PFSK-1 (cell line): ENCODE measurements at regions not wholly inside any gene's neighbourhood (a gene's known extent, or its start where the extent isn't known, plus 50 kb on each side); places are given as distances from the start of the nearest gene placed in this dataset.

Experiments used
- POLR2AphosphoS5 ChIP-seq: IDR thresholded peaks from 2 replicates; pipeline ENCODE4 v1.6.1; 2012; ENCODE audit warnings: low read depth, mild to moderate bottlenecking, control low read depth, low read length, moderate library complexity
- REST ChIP-seq, 2 experiments: IDR thresholded peaks; 2 replicates each; pipeline versions ENCODE4 v1.6.1 to v1.8.0; 2011 to 2012; ENCODE audit warnings: low read depth in 2 of 2, low read length in 2 of 2, control low read depth in 1 of 2, inconsistent platforms in 1 of 2, mild to moderate bottlenecking in 1 of 2, moderate library complexity in 1 of 2; ENCODE audit not compliant: insufficient read depth in 1 of 2
- SIN3A ChIP-seq: IDR thresholded peaks from 2 replicates; pipeline ENCODE4 v1.6.1; 2012; ENCODE audit warnings: mild to moderate bottlenecking, low read length, moderate library complexity, borderline replicate concordance; ENCODE audit not compliant: insufficient read depth

DNA sequence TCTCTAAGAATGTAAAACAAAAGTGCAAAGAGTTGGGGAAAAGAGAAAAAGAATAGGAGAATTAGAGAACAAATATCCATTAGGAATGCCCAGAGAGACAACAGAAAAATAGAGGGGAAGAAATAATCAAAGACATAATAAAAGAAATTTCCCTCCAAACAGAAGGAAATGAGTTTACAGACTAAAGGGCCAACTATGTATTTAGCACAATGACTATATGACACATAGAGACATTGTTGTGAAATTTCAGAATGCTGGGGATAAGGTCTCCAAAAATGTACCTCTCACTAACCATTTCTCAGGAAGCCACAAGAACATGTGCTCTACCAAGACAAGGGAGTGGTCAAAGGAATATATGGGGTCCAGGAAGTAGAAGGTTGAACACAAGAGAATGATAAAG, 121.0 kb upstream of the ACSL4 start:
- TF ChIP-seq REST (IDR thresholded peaks at IDR 0.05; ENCODE audit: insufficient read depth in 1 of 2, low read depth in 2 of 2, low read length in 2 of 2), result no peak
- no peak for TF ChIP-seq POLR2AphosphoS5
- TF ChIP-seq SIN3A, result no peak
